Activated CD8-positive, alpha-beta memory T cell treated with anti-CD3 and anti-CD28 coated beads, Interleukin-2, amount 10 ng/mL, durations not matched to agents 7 days and 5 days (primary cell): ENCODE measurements at regions not wholly inside any gene's neighbourhood (a gene's known extent, or its start where the extent isn't known, plus 50 kb on each side); places are given as distances from the start of the nearest gene placed in this dataset.

ENCODE experiments used
- ATAC-seq: fragments of 150-1000 bp; cut with Tn5 transposase; one replicate; pipeline ENCODE4 v1.10.0; 2021; ENCODE audit warnings: moderate library complexity
- CTCF ChIA-PET: fragments of 350-600 bp; sonication (Branson Sonifier 250); formaldehyde crosslinking; loops from one replicate; lab custom pipeline; 2021; ENCODE audit warnings: antibody characterized with exemption; lab: Charles Lee
- DNase-seq: peaks from one replicate; pipeline ENCODE4 v3.0.0-alpha.2; 2020
- H3K27ac Mint-ChIP-seq: one replicate; pipeline ENCODE4 v1.8.0; 2021; ENCODE audit warnings: mild to moderate bottlenecking, mixed read lengths
- H3K27me3 Mint-ChIP-seq: one replicate; pipeline ENCODE4 v1.8.0; 2021; ENCODE audit warnings: mixed read lengths
- H3K36me3 Mint-ChIP-seq: one replicate; pipeline ENCODE4 v1.8.0; 2021; ENCODE audit warnings: mild to moderate bottlenecking, mixed read lengths
- H3K4me1 Mint-ChIP-seq: one replicate; pipeline ENCODE4 v1.8.0; 2021; ENCODE audit warnings: mixed read lengths
- H3K4me3 Mint-ChIP-seq: one replicate; pipeline ENCODE4 v1.8.0; 2021; ENCODE audit warnings: mild to moderate bottlenecking, moderate library complexity, mixed read lengths
- H3K9me3 Mint-ChIP-seq: one replicate; pipeline ENCODE4 v1.8.0; 2022; ENCODE audit warnings: low read depth, mixed read lengths

DNA sequence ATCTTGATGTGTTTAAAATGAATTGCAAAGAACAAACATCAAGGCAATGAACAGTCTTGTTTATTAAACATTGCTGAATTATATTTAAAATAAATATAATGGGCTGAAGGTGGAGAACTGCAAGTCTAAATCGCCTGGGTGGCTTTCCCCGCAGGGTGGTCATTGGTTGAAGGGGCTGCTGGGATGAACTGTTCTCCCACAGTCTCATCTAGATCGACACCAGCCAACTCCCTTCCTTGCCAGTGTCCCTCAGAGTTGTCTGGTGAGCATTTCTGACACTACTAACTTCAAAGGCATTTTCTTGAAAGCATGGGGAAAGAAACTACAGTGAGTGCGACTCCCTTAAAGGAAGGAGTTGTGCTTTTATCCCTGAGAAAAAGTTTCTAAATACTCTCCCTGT is 196.5 kb upstream of the LRTM1 start:
- no peak overlapping the region for H3K27ac Mint-ChIP-seq
- H3K27me3 Mint-ChIP-seq = no peaks in the 10 kb centered on the region
- DNase-seq (no peak), ATAC-seq (no peak)
- CTCF ChIA-PET = no interaction called here
- H3K4me3 Mint-ChIP-seq = no peak overlapping the region
- peaks cover 6% of the 10 kb centered on the region for H3K9me3 Mint-ChIP-seq
- H3K4me1 Mint-ChIP-seq = no peaks in the 10 kb centered on the region
- no peaks in the 10 kb centered on the region for H3K36me3 Mint-ChIP-seq
